GM23338 (cell line): ENCODE measurements at regions not wholly inside any gene's neighbourhood (a gene's known extent, or its start where the extent isn't known, plus 50 kb on each side); places are given as distances from the start of the nearest gene placed in this dataset.

Experiments used
- CREB1 ChIP-seq: fragments of 250-450 bp; sonication (Bioruptor Pico); IDR thresholded peaks from 2 replicates; pipeline ENCODE4 v1.5.0; 2020; ENCODE audit warnings: low read depth, mild to moderate bottlenecking, moderate library complexity
- ETS1 ChIP-seq: IDR thresholded peaks from 2 replicates; pipeline ENCODE4 v1.6.1; 2016; ENCODE audit warnings: antibody characterized with exemption
- EZH2 ChIP-seq: fragments of 200-600 bp; sonication (generic); IDR thresholded peaks from one replicate; pipeline ENCODE4 v1.8.0; 2017; ENCODE audit warnings: antibody characterized with exemption, mild to moderate bottlenecking, low read depth; ENCODE audit not compliant: unreplicated experiment
- EZH2phosphoT487 ChIP-seq: fragments of 200-600 bp; sonication (generic); IDR thresholded peaks from one replicate; pipeline ENCODE4 v1.8.1; 2018; ENCODE audit warnings: antibody characterized with exemption; ENCODE audit not compliant: unreplicated experiment
- JUNB ChIP-seq: IDR thresholded peaks from one replicate; pipeline ENCODE4 v1.6.1; 2016; ENCODE audit warnings: antibody characterized with exemption; ENCODE audit not compliant: unreplicated experiment
- POLR2AphosphoS5 ChIP-seq: IDR thresholded peaks from 2 replicates; pipeline ENCODE4 v1.6.1; 2016; ENCODE audit warnings: antibody characterized with exemption, low read depth
- STAT1 ChIP-seq: IDR thresholded peaks from one replicate; pipeline ENCODE4 v1.6.1; 2016; ENCODE audit warnings: antibody characterized with exemption; ENCODE audit not compliant: unreplicated experiment
- ZNF331 ChIP-seq: fragments of 250-450 bp; sonication (Bioruptor Pico); IDR thresholded peaks from 2 replicates; pipeline ENCODE4 v1.5.0; 2020; ENCODE audit warnings: low read depth, mild to moderate bottlenecking, moderate library complexity
- TF ChIP-seq, protein P1 (sequence below), 2 experiments: fragments of 200-600 bp in 1 of 2; sonication (generic) in 1 of 2; conservative IDR thresholded peaks; 2 replicates each; pipeline versions ENCODE4 v1.5.1 to v1.6.1; 2016 to 2017; ENCODE audit warnings: antibody characterized with exemption in 2 of 2, low read depth in 2 of 2, mild to moderate bottlenecking in 2 of 2, moderate library complexity in 1 of 2
- TF ChIP-seq, protein P2 (sequence below): IDR thresholded peaks from one replicate; pipeline ENCODE4 v1.6.1; 2018; ENCODE audit warnings: antibody characterized with exemption; ENCODE audit not compliant: unreplicated experiment
- TF ChIP-seq, protein P3 (sequence below): fragments of 250-450 bp; sonication (Bioruptor Pico); IDR thresholded peaks from 2 replicates; pipeline ENCODE4 v1.5.0; 2020; ENCODE audit warnings: mild to moderate bottlenecking, moderate library complexity

DNA sequence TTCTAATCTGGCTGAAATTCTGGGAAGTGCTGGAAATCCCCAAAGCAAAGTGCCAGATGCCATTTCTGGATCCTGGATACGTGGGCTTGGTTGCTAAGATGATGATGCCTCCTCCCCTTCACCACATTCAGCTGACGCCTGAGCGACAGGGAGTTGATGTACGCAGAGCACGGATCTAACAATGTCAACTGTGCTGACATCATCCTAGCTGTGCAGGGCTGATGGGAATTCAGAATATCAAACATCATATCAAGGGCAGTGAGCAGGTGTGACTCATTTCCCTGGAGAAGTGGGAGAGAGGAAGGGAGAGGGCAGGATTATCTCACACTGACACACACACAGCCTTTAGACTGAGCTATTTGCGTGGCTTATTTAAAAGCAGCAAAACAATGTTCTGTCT, 92.6 kb upstream of the ZBTB20 start:
- TF ChIP-seq, protein P1, sequence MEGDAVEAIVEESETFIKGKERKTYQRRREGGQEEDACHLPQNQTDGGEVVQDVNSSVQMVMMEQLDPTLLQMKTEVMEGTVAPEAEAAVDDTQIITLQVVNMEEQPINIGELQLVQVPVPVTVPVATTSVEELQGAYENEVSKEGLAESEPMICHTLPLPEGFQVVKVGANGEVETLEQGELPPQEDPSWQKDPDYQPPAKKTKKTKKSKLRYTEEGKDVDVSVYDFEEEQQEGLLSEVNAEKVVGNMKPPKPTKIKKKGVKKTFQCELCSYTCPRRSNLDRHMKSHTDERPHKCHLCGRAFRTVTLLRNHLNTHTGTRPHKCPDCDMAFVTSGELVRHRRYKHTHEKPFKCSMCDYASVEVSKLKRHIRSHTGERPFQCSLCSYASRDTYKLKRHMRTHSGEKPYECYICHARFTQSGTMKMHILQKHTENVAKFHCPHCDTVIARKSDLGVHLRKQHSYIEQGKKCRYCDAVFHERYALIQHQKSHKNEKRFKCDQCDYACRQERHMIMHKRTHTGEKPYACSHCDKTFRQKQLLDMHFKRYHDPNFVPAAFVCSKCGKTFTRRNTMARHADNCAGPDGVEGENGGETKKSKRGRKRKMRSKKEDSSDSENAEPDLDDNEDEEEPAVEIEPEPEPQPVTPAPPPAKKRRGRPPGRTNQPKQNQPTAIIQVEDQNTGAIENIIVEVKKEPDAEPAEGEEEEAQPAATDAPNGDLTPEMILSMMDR (conservative IDR thresholded peaks at IDR 0.05; ENCODE audit: low read depth in 2 of 2), result no peak
- no peak for TF ChIP-seq EZH2phosphoT487
- TF ChIP-seq POLR2AphosphoS5, result no peak
- TF ChIP-seq, protein P2, sequence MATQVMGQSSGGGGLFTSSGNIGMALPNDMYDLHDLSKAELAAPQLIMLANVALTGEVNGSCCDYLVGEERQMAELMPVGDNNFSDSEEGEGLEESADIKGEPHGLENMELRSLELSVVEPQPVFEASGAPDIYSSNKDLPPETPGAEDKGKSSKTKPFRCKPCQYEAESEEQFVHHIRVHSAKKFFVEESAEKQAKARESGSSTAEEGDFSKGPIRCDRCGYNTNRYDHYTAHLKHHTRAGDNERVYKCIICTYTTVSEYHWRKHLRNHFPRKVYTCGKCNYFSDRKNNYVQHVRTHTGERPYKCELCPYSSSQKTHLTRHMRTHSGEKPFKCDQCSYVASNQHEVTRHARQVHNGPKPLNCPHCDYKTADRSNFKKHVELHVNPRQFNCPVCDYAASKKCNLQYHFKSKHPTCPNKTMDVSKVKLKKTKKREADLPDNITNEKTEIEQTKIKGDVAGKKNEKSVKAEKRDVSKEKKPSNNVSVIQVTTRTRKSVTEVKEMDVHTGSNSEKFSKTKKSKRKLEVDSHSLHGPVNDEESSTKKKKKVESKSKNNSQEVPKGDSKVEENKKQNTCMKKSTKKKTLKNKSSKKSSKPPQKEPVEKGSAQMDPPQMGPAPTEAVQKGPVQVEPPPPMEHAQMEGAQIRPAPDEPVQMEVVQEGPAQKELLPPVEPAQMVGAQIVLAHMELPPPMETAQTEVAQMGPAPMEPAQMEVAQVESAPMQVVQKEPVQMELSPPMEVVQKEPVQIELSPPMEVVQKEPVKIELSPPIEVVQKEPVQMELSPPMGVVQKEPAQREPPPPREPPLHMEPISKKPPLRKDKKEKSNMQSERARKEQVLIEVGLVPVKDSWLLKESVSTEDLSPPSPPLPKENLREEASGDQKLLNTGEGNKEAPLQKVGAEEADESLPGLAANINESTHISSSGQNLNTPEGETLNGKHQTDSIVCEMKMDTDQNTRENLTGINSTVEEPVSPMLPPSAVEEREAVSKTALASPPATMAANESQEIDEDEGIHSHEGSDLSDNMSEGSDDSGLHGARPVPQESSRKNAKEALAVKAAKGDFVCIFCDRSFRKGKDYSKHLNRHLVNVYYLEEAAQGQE, result no peak
- no peak for TF ChIP-seq STAT1
- TF ChIP-seq ETS1, result no peak
- no peak for TF ChIP-seq CREB1 (CRISPR knock-in tag)
- TF ChIP-seq EZH2, result no peak
- TF ChIP-seq JUNB, result no peak
- no peak for TF ChIP-seq ZNF331
- TF ChIP-seq, protein P3, sequence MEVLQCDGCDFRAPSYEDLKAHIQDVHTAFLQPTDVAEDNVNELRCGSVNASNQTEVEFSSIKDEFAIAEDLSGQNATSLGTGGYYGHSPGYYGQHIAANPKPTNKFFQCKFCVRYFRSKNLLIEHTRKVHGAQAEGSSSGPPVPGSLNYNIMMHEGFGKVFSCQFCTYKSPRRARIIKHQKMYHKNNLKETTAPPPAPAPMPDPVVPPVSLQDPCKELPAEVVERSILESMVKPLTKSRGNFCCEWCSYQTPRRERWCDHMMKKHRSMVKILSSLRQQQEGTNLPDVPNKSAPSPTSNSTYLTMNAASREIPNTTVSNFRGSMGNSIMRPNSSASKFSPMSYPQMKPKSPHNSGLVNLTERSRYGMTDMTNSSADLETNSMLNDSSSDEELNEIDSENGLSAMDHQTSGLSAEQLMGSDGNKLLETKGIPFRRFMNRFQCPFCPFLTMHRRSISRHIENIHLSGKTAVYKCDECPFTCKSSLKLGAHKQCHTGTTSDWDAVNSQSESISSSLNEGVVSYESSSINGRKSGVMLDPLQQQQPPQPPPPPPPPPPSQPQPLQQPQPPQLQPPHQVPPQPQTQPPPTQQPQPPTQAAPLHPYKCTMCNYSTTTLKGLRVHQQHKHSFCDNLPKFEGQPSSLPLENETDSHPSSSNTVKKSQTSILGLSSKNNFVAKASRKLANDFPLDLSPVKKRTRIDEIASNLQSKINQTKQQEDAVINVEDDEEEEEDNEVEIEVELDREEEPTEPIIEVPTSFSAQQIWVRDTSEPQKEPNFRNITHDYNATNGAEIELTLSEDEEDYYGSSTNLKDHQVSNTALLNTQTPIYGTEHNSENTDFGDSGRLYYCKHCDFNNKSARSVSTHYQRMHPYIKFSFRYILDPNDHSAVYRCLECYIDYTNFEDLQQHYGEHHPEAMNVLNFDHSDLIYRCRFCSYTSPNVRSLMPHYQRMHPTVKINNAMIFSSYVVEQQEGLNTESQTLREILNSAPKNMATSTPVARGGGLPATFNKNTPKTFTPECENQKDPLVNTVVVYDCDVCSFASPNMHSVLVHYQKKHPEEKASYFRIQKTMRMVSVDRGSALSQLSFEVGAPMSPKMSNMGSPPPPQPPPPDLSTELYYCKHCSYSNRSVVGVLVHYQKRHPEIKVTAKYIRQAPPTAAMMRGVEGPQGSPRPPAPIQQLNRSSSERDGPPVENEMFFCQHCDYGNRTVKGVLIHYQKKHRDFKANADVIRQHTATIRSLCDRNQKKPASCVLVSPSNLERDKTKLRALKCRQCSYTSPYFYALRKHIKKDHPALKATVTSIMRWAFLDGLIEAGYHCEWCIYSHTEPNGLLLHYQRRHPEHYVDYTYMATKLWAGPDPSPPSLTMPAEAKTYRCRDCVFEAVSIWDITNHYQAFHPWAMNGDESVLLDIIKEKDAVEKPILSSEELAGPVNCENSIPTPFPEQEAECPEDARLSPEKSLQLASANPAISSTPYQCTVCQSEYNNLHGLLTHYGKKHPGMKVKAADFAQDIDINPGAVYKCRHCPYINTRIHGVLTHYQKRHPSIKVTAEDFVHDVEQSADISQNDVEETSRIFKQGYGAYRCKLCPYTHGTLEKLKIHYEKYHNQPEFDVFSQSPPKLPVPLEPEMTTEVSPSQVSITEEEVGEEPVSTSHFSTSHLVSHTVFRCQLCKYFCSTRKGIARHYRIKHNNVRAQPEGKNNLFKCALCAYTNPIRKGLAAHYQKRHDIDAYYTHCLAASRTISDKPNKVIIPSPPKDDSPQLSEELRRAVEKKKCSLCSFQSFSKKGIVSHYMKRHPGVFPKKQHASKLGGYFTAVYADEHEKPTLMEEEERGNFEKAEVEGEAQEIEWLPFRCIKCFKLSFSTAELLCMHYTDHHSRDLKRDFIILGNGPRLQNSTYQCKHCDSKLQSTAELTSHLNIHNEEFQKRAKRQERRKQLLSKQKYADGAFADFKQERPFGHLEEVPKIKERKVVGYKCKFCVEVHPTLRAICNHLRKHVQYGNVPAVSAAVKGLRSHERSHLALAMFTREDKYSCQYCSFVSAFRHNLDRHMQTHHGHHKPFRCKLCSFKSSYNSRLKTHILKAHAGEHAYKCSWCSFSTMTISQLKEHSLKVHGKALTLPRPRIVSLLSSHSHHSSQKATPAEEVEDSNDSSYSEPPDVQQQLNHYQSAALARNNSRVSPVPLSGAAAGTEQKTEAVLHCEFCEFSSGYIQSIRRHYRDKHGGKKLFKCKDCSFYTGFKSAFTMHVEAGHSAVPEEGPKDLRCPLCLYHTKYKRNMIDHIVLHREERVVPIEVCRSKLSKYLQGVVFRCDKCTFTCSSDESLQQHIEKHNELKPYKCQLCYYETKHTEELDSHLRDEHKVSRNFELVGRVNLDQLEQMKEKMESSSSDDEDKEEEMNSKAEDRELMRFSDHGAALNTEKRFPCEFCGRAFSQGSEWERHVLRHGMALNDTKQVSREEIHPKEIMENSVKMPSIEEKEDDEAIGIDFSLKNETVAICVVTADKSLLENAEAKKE (CRISPR knock-in tag), result no peak
